Neural progenitor cell (in vitro differentiated cells): ENCODE measurements at regions not wholly inside any gene's neighbourhood (a gene's known extent, or its start where the extent isn't known, plus 50 kb on each side); places are given as distances from the start of the nearest gene placed in this dataset.

Source experiments
- DNase-seq: peaks from one replicate; pipeline ENCODE4 v3.0.0-alpha.2; 2016; ENCODE audit warnings: low spot score
- H2AFZ ChIP-seq: fragments of 200-600 bp; sonication (generic); replicated peaks from 2 replicates; pipeline ENCODE4 v1.6.1; 2016; ENCODE audit warnings: antibody characterized with exemption
- H3F3A ChIP-seq: fragments of 200-600 bp; sonication (generic); 2 replicates; pipeline ENCODE4 v1.6.1; 2016; ENCODE audit warnings: antibody characterized with exemption, low read depth
- H3K27ac ChIP-seq: fragments of 200-600 bp; sonication (generic); 2 replicates; pipeline ENCODE4 v1.5.1; 2016; ENCODE audit warnings: mild to moderate bottlenecking
- H3K27me3 ChIP-seq: fragments of 200-600 bp; sonication (generic); 2 replicates; pipeline ENCODE4 v1.6.1; 2016; ENCODE audit warnings: mild to moderate bottlenecking, moderate library complexity
- H3K36me3 ChIP-seq: fragments of 200-600 bp; sonication (generic); 2 replicates; pipeline ENCODE4 v1.5.1; 2016
- H3K4me1 ChIP-seq: fragments of 200-600 bp; sonication (generic); 2 replicates; pipeline ENCODE4 v1.6.1; 2016; ENCODE audit warnings: mixed run types
- H3K4me2 ChIP-seq: fragments of 200-600 bp; sonication (generic); 2 replicates; pipeline ENCODE4 v1.6.1; 2016
- H3K4me3 ChIP-seq: fragments of 200-600 bp; sonication (generic); 2 replicates; pipeline ENCODE4 v1.5.1; 2016
- H3K79me2 ChIP-seq: fragments of 200-600 bp; sonication (generic); 2 replicates; pipeline ENCODE4 v1.6.1; 2016; ENCODE audit warnings: low read depth
- H3K9ac ChIP-seq: fragments of 200-600 bp; sonication (generic); 2 replicates; pipeline ENCODE4 v1.6.1; 2016
- H3K9me3 ChIP-seq: fragments of 200-600 bp; sonication (generic); 2 replicates; pipeline ENCODE4 v1.5.1; 2016; ENCODE audit warnings: low read depth
- H4K20me1 ChIP-seq: fragments of 200-600 bp; sonication (generic); 2 replicates; pipeline ENCODE4 v1.6.1; 2016; ENCODE audit warnings: low read depth
- H3K27ac Mint-ChIP-seq: 3 replicates; pipeline ENCODE4 v1.8.0; 2021; ENCODE audit warnings: mixed read lengths
- H3K27me3 Mint-ChIP-seq: 2 replicates; pipeline ENCODE4 v1.8.0; 2022; ENCODE audit warnings: low read depth, mild to moderate bottlenecking, inconsistent platforms, moderate library complexity, mixed read lengths; ENCODE audit not compliant: insufficient read depth
- H3K36me3 Mint-ChIP-seq: 3 replicates; pipeline ENCODE4 v1.8.0; 2021; ENCODE audit warnings: mixed read lengths
- H3K4me1 Mint-ChIP-seq: 3 replicates; pipeline ENCODE4 v1.8.0; 2021; ENCODE audit warnings: mixed read lengths
- H3K4me3 Mint-ChIP-seq: 3 replicates; pipeline ENCODE4 v1.8.0; 2021; ENCODE audit warnings: mild to moderate bottlenecking, moderate library complexity, mixed read lengths
- H3K9me3 Mint-ChIP-seq: 3 replicates; pipeline ENCODE4 v1.8.0; 2020; ENCODE audit warnings: mixed read lengths
- EZH2 ChIP-seq: fragments of 200-600 bp; sonication (generic); IDR thresholded peaks from 2 replicates; pipeline ENCODE4 v1.6.1; 2017; ENCODE audit warnings: antibody characterized with exemption, mild to moderate bottlenecking, moderate library complexity
- EZH2phosphoT487 ChIP-seq: fragments of 200-600 bp; sonication (generic); IDR thresholded peaks from 2 replicates; pipeline ENCODE4 v1.6.1; 2017; ENCODE audit warnings: antibody characterized with exemption
- TF ChIP-seq, protein P1 (sequence below): fragments of 200-600 bp; sonication (generic); IDR thresholded peaks from 2 replicates; pipeline ENCODE4 v1.5.1; 2017; ENCODE audit warnings: antibody characterized with exemption, mild to moderate bottlenecking

DNA sequence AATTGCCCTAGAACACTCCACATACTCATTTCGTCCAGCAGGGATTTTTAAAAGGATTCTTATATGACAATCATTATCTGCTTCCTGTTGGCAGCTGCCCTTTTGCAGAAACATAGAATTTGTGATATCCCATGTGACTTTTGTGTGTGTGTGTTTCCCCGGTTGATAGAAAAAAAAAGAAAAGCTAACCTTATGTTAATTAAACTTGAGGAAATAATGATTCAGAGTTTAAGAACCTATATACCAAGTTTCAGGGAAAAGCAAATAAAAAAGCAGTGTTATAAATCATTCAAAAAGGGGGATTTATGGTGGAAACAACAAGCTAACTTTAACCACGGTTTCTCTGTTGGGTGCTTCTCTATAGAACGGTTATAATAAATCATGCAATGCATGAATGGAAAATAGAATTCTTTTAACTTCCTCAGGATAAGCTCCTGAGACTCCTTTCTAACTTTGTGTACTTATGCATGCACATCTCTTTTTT lies 826.9 kb upstream of the EYS start:
- Mint-ChIP-seq H3K27me3 (no peaks in the 10 kb centered on the region), H3K4me3 (no peak overlapping the region), H3K4me1 (peaks cover 18% of the 10 kb centered on the region), H3K27ac (no peak overlapping the region), H3K9me3 (no peaks in the 10 kb centered on the region), H3K36me3 (no peaks in the 10 kb centered on the region)
- Histone ChIP-seq H3K27me3 (no peaks in the 10 kb centered on the region), H4K20me1 (no peaks in the 10 kb centered on the region), H3K27ac (no peak overlapping the region), H3F3A (no peaks in the 10 kb centered on the region), H3K4me3 (no peak overlapping the region), H3K4me2 (no peak overlapping the region), H2AFZ (peak overlapping the region; percentile 47), H3K4me1 (peaks cover 10% of the 10 kb centered on the region), H3K79me2 (no peaks in the 10 kb centered on the region), H3K9me3 (no peaks in the 10 kb centered on the region), H3K36me3 (no peaks in the 10 kb centered on the region), H3K9ac (no peak overlapping the region)
- TF ChIP-seq, protein P1, sequence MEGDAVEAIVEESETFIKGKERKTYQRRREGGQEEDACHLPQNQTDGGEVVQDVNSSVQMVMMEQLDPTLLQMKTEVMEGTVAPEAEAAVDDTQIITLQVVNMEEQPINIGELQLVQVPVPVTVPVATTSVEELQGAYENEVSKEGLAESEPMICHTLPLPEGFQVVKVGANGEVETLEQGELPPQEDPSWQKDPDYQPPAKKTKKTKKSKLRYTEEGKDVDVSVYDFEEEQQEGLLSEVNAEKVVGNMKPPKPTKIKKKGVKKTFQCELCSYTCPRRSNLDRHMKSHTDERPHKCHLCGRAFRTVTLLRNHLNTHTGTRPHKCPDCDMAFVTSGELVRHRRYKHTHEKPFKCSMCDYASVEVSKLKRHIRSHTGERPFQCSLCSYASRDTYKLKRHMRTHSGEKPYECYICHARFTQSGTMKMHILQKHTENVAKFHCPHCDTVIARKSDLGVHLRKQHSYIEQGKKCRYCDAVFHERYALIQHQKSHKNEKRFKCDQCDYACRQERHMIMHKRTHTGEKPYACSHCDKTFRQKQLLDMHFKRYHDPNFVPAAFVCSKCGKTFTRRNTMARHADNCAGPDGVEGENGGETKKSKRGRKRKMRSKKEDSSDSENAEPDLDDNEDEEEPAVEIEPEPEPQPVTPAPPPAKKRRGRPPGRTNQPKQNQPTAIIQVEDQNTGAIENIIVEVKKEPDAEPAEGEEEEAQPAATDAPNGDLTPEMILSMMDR = no peak
- TF ChIP-seq EZH2 = no peak
- no peak for TF ChIP-seq EZH2phosphoT487
- no peak for DNase-seq

DNA sequence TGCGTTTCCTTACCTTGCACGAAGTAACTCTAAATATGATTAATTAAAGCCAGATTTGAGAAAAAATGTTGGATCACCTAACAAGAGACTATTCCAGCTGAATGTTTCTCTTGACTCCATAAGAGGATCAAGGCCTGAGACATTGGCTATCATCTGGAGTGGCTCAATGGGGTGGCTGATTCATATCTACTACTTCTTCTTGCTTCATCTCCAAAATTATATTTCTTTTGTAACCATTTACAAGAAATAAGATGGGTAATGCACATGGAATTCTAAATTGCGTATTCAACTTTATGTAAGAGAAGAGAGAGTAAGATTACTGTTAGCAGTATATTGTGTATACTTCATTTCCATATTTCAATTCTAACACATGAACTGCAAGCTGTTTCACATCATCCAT lies 819.0 kb upstream of the EYS start:
- Mint-ChIP-seq H3K4me3 (no peak overlapping the region), H3K4me1 (no peaks in the 10 kb centered on the region), H3K27me3 (no peaks in the 10 kb centered on the region), H3K27ac (no peak overlapping the region), H3K9me3 (no peaks in the 10 kb centered on the region), H3K36me3 (no peaks in the 10 kb centered on the region)
- no peaks in the 10 kb centered on the region for H3K4me1 ChIP-seq
- no peaks in the 10 kb centered on the region for H4K20me1 ChIP-seq
- H3K27ac ChIP-seq = no peak overlapping the region
- H3K9ac ChIP-seq = no peak overlapping the region
- no peak overlapping the region for H3K4me2 ChIP-seq
- H3F3A ChIP-seq = no peaks in the 10 kb centered on the region
- H3K79me2 ChIP-seq = no peaks in the 10 kb centered on the region
- no peaks in the 10 kb centered on the region for H3K27me3 ChIP-seq
- no peak overlapping the region for H3K4me3 ChIP-seq
- no peak overlapping the region for H2AFZ ChIP-seq
- no peaks in the 10 kb centered on the region for H3K9me3 ChIP-seq
- H3K36me3 ChIP-seq = no peaks in the 10 kb centered on the region
- no peak for DNase-seq
- TF ChIP-seq EZH2 (no peak), EZH2phosphoT487 (no peak)
- TF ChIP-seq, protein P1 = no peak

DNA sequence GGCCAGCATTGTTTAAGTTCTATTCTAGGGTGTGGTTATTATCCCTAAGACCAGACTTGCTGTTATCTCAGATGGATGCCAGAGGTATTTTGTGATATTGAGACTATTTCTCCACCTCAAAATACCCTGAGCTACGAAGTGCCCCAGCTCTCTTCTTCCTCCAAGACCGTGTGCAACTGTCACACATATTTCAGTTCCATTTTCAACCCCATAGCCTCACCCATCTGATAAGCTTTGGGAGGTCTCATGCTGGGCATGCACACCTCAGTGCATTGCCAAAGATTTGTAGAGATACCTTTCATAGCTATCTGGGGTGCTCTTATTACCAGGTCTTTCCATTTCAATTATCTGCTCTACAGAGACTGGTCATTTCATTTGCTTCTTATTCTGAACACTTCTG lies 815.8 kb upstream of the EYS start:
- Mint-ChIP-seq H3K27ac (no peak overlapping the region), H3K27me3 (no peaks in the 10 kb centered on the region), H3K4me1 (peaks cover 12% of the 10 kb centered on the region), H3K4me3 (no peak overlapping the region), H3K36me3 (no peaks in the 10 kb centered on the region), H3K9me3 (no peaks in the 10 kb centered on the region)
- H3K9me3 ChIP-seq = no peaks in the 10 kb centered on the region
- peaks cover 13% of the 10 kb centered on the region for H3F3A ChIP-seq
- H3K27me3 ChIP-seq = no peaks in the 10 kb centered on the region
- peaks cover 12% of the 10 kb centered on the region for H3K4me1 ChIP-seq
- no peak overlapping the region for H2AFZ ChIP-seq
- no peak for TF ChIP-seq EZH2
- no peak overlapping the region for H3K4me3 ChIP-seq
- H3K27ac ChIP-seq = no peak overlapping the region
- no peaks in the 10 kb centered on the region for H4K20me1 ChIP-seq
- no peak for DNase-seq
- H3K4me2 ChIP-seq = no peak overlapping the region
- no peaks in the 10 kb centered on the region for H3K79me2 ChIP-seq
- no peak overlapping the region for H3K9ac ChIP-seq
- H3K36me3 ChIP-seq = no peaks in the 10 kb centered on the region

DNA sequence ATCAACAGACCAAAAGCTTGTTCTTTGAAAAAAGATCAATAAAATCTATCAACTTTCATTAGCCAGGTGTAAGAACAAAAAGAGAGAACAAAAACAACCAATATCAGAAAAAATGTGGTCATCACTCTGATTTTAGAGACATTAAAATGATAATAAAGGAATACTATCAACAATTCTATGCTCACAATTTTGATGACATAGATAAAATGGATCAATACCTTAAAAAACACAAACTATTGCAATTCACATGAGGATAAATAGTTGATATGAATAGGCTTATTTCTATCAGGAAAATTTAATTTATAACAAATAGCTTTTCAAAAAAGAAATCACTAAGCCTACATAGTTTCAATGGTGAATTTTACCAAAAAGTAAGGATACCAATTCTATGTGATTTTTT lies 809.4 kb upstream of the EYS start:
- no peaks in the 10 kb centered on the region for H3K27me3 Mint-ChIP-seq
- no peak overlapping the region for H3K4me3 Mint-ChIP-seq

More for the DNA sequence above, 809.4 kb upstream of the EYS start:
- no peak overlapping the region for H2AFZ ChIP-seq
- H3K36me3 Mint-ChIP-seq = no peaks in the 10 kb centered on the region
- no peaks in the 10 kb centered on the region for H3K9me3 Mint-ChIP-seq
- TF ChIP-seq, protein P1 = no peak
- H3K4me1 Mint-ChIP-seq = peaks cover 12% of the 10 kb centered on the region
- H3F3A ChIP-seq = peaks cover 13% of the 10 kb centered on the region
- H3K27ac Mint-ChIP-seq = no peak overlapping the region
- H3K4me3 ChIP-seq = no peak overlapping the region
- no peak overlapping the region for H3K4me2 ChIP-seq
- no peaks in the 10 kb centered on the region for H3K36me3 ChIP-seq
- H3K27ac ChIP-seq = no peak overlapping the region
- H3K27me3 ChIP-seq = no peaks in the 10 kb centered on the region
- no peaks in the 10 kb centered on the region for H3K9me3 ChIP-seq
- H3K79me2 ChIP-seq = no peaks in the 10 kb centered on the region
- no peaks in the 10 kb centered on the region for H4K20me1 ChIP-seq
- no peak for DNase-seq
- H3K9ac ChIP-seq = no peak overlapping the region
- peaks cover 12% of the 10 kb centered on the region for H3K4me1 ChIP-seq
